HG02840 (cell line): ENCODE measurements at regions not wholly inside any gene's neighbourhood (a gene's known extent, or its start where the extent isn't known, plus 50 kb on each side); places are given as distances from the start of the nearest gene placed in this dataset.

Experiments
- ATAC-seq: cut with Tn5 transposase; IDR thresholded peaks from one replicate; pipeline ENCODE4 v1.9.1; 2021; ENCODE audit warnings: mild to moderate bottlenecking, moderate library complexity, moderate number of reproducible peaks; ENCODE audit not compliant: unreplicated experiment, low FRiP score

DNA sequence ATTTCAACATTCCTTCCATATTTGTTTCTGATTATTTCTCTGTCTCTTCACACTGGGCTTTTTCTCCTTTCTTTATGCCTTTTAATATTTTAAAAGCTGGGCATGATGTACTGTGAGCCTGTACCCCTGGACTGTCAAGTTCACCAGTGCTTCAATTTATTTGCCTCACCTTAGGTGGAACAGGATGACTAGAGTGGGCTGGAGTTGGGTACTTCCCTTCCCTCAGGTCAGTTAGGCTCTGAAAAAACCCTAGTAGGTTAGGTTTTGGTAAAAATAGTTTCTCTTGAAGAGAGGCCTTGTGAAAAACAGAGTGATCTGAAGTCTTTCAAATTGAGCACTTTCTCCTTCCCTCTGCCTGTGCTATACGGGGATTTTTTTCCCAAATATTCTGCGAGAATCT, 163.0 kb upstream of the LYPLAL1 start:
- no peak for ATAC-seq

DNA sequence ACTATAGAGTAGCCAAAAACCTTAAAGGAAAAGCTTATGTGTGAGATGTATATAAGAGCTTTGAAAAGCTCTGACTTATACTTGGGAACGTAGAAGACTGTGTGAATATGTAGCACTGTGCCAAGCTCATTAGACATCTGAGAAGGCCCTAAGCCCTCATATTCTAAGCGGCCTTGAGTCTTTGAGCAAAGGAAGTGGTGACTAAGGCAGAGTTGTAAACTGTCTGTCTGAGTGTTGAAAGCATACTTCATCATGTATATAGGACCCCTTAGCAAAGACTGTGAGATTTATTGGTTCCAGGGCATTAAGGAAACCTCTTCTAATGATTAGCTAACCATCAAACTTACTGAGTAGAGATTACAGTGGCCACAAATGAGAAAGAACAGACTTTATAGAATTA, 153.3 kb upstream of the LYPLAL1 start:
- ATAC-seq, result no peak

DNA sequence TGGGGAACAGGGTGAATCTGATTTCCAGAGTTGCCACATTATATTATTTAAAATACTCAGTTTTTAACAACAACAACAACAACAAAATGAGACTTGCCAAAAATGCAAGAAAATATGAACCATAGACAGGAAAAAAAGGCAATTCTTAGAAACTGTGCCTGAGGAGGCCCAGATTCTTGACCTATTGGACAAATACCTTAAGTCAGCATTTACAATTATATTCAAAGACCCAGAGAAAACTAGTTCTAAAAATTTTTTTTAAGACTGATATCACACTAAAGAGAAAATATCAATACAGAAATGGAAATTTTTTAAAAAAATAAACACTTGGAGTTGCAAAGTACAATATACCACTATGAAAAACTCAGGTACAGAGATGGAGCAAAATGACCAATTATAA, 152.8 kb upstream of the LYPLAL1 start:
- ATAC-seq, result no peak

DNA sequence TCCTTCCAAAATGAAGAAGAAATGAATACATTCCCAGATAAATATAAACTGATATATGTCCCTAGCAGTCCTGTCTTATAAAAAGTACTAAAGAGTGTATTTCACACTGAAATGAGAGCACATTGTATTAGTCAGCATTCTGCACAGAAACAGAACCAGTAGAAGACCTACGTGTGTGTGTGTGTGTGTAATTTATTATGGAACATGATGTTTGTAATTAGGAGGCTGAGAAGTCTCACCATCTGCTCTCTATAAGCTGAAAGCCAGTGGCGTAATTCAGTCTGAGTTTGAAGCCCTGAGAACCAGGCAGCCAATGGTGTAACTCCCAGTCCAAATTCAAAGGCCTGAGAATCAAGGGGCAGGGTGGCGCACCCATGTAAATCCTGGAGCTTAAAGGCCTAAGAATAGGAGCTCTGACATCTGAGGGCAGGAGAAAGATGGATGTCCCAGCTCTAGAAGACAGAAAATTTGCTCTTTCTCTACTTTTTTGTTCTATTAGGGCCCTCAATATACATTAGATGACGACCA, 146.5 kb upstream of the LYPLAL1 start:
- ATAC-seq, result no peak

DNA sequence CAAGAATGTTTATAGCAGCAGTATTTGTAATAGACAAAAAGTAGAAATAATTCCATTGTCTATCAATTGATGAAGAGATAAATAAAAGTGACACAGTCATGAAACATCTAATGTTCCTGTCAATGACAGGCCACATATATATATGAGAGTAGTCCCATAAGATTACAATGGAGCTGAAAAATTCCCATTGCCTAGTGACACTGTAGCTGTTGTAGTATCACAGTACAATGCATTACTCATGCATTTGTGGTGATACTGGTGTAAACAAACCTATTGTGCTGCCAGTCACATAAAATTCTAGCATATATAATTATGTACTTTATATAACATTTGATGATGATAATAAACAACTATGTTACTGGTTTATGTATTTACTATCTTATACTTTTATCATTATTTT, 141.9 kb upstream of the LYPLAL1 start:
- no peak for ATAC-seq

DNA sequence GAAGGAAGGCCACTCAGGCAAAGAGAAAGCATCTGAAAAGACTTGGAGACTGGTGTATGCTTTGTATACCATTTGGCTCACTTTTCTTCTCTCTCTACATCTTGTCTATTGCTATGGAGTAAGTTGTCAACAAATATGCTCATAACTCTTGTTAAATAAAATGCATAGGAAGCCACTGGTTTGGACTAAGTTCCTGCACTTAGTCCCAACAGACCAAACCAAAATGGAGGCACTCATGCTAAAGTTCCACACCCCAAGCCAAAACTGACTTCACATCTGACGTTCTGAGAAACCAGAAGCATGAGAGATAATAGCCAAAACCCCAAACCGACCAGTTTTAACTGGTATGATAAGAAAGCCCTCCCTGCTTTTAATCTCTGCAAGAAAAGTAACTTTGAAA, 135.3 kb upstream of the LYPLAL1 start:
- no peak for ATAC-seq

DNA sequence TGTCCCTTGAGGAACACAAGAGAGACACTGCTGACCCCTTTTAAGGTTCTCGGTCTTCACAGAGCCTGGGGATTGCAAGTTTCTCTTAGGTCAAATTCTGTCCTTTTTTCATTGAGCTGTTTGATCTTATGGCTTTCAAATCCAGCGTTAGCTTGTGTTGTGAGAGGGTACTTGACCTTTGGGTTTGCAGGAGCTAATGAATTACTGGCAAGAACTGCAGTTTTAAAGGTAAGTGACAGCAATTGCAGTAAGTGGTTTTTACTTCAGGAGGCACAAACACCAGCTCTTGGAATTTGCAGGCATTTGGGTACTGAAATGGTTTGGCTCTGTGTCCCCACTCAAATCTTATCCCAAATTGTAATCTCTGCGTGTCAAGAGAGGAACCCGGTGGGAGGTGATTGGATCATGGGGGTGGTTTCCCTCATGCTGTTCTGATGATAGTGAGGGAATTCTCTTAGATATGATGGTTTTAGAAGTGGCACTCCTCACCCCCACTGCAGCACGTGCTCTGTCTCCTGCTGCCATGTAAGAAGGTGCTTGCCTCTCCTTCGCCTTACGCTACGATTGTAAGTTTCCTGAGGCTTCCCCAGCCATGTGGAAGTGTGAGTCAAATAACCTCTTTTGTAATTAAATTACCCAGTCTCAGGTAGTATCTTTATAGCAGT, 134.5 kb upstream of the LYPLAL1 start:
- ATAC-seq, result no peak

DNA sequence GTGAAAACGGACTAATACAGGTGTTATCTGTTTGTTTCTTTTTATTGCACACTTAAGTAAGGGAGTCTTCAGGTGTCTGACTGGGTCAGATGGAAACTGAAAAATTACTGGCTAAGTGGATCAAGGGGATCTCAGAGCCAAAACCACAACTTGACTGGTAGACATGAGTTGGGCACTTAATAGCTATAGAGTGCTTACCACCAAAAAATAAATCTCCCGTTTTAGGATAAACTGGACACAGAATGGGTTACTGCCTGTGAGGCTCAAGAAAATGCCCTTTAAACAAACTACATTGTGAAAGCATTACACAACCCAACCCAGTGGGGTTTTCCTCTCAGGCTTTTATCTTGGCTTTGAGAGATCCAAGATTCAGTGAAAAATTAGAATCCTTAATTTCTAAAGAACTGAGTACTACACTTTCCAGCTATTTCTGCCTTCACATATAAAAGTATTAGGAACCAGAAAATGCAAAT, 134.0 kb upstream of the LYPLAL1 start:
- ATAC-seq, result no peak

DNA sequence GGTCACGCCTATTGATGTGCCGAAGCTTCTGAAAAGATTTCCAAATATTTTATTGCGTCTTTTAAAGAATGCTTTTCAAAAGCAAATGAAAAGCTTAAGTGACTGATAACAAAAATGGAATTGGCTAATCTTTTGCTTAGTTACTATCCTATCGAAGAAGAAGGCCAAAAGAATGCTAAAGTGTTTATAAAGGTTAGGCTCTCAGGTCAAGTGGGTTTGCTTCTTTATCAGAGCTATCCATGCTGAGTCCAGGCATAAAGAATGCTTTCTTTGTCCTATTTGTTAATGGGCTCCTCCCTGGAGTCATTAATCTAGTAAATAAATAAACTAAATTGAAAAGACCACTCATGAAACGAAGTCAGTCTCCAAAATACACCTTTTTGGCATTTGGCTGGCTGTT, 133.4 kb upstream of the LYPLAL1 start:
- no peak for ATAC-seq

DNA sequence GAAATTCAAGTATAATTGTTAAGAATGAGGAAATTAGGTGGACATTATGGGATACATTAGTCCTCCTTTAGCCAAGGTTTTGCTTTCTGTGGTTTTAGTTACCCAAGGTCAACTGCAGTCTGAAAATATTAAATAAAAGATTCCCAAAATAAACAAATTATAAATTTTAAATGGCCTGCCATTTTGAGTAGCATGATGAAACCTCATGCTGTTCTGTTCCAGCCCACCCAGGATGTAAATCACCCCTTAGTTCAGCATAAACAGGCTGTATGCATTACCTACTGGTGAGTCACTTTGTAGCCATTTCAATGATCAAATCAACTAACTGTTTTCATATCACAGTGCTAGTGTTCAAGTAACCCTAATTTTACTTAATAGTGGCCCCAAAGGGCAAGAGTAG, 132.5 kb upstream of the LYPLAL1 start:
- no peak for ATAC-seq

DNA sequence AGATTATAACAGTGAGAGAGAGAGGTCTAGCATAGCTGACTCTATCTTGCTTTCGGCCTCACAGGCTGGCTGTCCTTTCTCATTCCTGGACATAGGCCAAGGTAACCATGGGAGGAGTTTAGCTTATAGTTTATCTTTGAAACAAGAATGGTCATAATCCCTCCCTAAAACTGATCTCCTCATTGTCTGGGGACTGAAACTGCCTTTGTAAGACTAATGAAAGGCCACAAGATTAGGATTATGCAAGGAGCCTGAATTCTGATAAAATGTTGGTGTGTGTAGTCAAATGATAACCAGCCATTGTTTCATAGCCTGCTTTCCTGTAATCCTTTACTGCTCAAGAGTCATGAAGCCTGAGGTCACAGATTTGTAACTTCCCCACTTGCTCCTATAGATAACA, 131.9 kb upstream of the LYPLAL1 start:
- ATAC-seq, result no peak

DNA sequence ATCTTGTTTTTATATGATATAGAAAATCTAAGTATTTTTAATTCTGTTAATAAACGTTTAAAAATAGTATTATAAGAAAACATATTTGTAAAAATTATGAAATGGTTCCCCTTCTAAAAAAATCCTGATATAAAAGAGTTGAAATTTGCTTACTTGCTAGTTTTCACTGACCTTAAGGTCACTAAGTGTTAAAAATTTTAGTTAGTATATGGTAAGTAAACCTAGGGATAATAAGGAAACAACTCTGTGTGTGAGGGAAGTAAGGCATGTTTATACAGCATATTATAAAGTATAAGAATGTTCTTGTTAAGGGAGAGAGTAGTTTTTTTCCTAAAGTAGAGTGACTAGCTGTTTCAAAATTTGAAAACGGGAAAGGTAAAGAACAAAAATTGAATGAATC, 130.9 kb upstream of the LYPLAL1 start:
- ATAC-seq, result no peak

DNA sequence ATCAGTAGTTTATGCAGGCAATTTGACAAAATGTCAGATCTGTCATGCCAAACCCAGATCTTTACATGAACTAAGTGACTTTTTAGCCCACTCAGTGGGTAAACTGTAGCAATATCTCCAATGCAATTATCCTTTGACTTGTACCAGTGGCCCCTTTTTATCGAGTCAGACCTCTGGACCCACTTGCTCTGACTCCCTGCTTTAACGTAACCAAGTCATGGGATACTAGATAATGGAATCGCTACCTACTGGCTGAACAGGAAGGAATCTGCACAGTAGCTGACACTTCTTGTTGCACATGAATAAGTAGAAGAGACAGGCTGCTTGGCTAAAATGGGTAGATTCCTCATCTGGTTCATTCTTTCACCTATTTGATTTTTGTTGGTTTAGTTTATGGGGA, 128.4 kb upstream of the LYPLAL1 start:
- no peak for ATAC-seq

DNA sequence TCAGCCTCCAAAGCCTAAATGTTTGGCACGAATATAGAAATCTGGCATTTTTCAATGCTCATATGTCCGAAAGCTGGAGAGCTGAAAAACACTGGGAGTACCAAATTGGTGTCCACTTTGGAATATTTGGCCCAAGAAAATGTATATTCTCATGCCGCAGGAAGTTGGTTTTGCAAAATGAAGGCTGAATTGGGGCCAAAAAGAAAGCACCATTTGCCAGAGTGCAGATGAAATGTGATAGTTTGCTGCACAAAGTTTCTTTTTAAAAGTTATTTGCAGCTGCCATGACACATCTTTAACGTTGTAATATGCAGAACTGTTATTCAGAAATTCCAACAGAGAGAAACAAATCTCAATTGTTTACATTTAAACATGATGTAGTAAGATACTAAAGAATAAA, 124.2 kb upstream of the LYPLAL1 start:
- no peak for ATAC-seq

DNA sequence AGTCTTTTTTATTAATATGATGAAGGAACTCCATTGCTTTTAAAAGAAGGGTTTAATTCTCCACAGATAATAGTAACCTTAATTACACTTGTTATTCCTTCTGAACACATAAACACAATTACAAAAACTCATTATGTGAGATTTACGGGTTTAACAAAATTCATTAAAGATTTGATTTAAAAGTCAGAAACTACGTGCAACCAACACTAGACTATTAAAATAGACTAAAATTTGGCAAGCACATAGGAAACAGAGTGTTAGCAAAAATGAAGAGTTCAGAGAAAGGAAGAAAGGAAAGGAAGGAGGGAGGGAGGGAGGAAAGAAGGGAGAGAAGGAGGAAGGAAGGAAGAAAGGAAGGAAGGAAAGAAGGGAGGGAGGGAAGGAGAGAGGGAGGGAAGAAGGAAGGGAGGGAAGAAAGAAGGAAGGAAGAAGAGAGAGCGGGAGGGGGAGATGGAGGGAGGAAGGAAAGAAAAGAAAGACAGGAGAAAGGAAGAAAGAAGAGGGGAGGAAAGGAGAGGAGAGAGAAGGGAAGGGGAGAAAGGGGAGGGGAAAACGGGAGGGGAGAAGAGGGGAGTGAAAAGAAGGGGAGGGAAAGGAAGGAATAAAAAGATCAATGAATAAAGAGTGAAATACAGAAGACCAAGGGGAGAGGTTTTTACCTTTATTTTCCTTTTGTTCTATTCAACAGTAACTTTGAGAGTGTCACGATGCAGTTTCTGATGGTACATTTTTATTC, 123.4 kb upstream of the LYPLAL1 start:
- ATAC-seq, result no peak

DNA sequence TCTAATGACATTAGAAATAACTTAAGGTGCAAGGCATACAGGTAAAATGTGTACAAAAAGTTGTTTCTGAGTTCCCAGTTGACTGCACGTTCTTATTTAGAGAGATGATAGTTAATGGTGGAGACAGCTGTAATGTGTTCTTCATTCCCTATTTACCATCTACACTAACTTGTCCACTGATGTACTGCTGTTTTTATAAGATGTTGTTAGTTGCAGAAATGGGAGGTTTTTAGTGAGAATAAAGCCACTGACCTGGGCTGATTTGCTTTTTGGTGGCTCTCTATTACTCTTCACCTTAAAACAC, 122.9 kb upstream of the LYPLAL1 start:
- ATAC-seq, result no peak

DNA sequence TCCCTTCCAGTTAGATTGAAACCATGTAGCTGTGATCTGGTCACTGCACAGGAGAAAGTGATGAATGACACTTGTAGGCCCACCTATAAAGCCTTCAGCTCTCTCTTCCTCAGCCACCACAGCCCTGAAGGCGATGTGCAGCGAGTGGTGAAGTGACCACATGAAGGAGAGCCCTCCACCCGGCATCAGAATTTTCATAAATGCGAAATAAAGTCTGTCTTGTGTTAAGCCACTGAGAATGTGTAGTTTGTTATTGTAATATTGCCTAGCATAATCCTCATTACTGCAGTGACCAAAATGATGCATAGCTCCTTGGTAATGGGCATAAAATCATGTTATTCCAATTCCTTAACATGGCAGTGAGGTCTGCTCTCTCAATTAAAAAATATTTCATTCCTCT, 122.1 kb upstream of the LYPLAL1 start:
- ATAC-seq, result no peak

DNA sequence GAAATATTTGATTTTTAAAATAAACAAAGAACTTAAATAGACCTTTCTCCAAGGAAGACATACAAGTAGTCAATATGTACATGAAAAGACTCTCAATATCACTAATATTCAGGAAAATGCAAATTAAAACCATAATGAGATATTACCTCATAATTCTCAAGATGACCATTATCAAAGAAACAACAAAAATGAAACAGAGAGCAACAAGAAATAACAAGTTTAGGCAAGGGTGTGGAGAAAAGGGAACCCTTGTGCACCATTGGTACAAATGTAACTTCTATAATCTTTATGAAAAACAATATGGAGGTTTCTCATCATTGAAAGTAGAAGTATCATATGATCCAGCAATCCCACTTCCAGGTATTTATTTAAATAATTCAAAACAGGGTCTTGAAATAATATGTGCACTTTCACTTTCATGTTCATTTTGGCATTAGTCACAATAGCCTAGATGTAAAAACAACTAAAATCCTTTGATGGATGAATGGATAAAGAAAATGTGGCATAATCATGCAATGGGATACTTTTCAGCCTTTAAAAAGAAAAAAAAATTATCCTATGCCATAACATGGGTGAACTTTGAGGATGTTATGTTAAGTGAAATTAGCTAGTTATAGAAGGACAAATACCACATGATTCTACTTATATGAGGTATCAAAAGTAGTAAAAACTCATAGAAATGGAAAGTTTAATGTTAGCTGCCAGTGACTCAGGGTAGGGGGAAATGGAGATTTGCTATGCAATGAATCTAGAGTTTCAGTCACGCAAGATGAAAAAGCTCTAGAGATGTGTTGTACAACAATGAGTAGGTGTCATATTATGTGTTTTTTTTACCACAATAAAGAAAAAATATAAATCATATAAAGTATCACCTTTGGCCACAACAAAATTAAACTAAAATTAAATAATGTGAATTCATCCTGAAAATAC, 114.5 kb upstream of the LYPLAL1 start:
- no peak for ATAC-seq

DNA sequence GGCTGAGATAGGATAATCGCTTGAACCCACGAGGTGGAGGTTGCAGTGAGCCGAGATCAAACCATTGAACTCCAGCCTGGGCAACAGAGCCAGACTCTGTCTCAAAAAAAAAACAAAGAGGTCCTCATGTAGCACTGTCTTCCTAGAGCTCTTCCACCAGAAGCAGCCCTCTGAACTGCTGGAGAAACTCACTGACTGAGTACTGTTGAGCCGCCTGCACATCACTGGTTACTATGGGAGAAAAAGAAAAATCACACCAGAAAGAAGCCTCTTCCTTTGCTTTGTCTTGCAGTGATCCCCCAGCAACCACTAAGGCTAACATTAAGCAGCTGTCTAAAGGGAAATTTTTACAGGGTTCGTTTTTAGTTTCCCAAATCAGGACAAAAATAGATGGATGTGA, 112.9 kb upstream of the LYPLAL1 start:
- no peak for ATAC-seq

DNA sequence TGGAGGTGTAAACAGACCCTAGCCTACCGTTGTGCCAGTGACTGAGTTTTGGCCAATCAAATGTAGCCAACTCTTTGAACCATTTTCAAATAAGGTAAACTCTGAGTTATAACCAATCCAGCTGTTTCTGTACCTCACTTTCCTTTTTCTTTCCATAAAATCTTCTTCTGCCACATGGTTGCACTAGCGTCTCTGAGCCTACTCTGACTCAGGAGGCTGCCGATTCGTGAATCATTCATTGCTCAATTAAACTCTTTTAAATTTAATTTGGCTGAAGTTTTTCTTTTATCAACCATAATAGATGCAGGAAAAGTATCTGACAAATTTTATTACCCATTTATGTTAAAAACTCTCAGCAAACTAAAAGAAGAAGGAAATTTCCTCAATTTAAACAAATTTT, 111.5 kb upstream of the LYPLAL1 start:
- ATAC-seq, result no peak

DNA sequence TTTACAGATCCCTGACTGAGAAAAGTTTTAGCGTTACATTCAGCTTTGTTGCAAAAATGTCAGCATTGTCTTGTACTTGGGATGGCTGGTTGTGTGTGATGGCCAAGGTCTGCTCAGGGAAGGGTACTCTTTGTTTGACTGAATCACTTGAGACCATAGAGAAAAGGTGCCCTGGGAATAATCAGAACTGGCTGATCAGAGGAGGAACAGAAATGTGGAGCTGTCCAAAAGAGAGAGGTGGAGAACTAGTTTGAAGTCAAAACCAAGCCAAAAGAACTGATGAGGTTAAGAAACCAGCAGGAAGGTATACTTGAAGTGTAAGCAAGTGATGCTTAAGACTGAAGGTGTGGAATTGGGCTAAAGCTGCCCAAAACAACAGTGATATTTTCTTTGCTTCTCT, 107.6 kb upstream of the LYPLAL1 start:
- no peak for ATAC-seq
